Hepatocyte (in vitro differentiated cells): ENCODE measurements at regions not wholly inside any gene's neighbourhood (a gene's known extent, or its start where the extent isn't known, plus 50 kb on each side); places are given as distances from the start of the nearest gene placed in this dataset.

Experiments used
- DNase-seq: peaks from one replicate; pipeline ENCODE4 v3.0.0-alpha.2; 2016; ENCODE audit warnings: low spot score
- H2AFZ ChIP-seq: fragments of 200-600 bp; sonication (generic); 2 replicates; pipeline ENCODE4 v1.6.0; 2016; ENCODE audit warnings: antibody characterized with exemption, mild to moderate bottlenecking
- H3K27ac ChIP-seq: fragments of 200-600 bp; sonication (generic); 2 replicates; pipeline ENCODE4 v1.5.1; 2016; ENCODE audit warnings: mild to moderate bottlenecking
- H3K27me3 ChIP-seq: fragments of 200-600 bp; sonication (generic); 2 replicates; pipeline ENCODE4 v1.6.1; 2016
- H3K36me3 ChIP-seq: fragments of 200-600 bp; sonication (generic); replicated peaks from 2 replicates; pipeline ENCODE4 v1.5.1; 2016; ENCODE audit warnings: low read depth; ENCODE audit not compliant: insufficient read depth
- H3K4me1 ChIP-seq: fragments of 200-600 bp; sonication (generic); 2 replicates; pipeline ENCODE4 v1.5.1; 2016; ENCODE audit warnings: mild to moderate bottlenecking, moderate library complexity; ENCODE audit not compliant: insufficient read depth
- H3K4me2 ChIP-seq: fragments of 200-600 bp; sonication (generic); 2 replicates; pipeline ENCODE4 v1.6.0; 2016
- H3K4me3 ChIP-seq: fragments of 200-600 bp; sonication (generic); 2 replicates; pipeline ENCODE4 v1.5.1; 2016; ENCODE audit warnings: mild to moderate bottlenecking
- H3K79me2 ChIP-seq: fragments of 200-600 bp; sonication (generic); 2 replicates; pipeline ENCODE4 v1.6.0; 2017; ENCODE audit warnings: mild to moderate bottlenecking
- H3K9me2 ChIP-seq: fragments of 200-600 bp; sonication (generic); replicated peaks from 2 replicates; pipeline ENCODE4 v1.6.0; 2017; ENCODE audit warnings: mild to moderate bottlenecking; ENCODE audit not compliant: insufficient read depth
- H3K9me3 ChIP-seq: fragments of 200-600 bp; sonication (generic); 2 replicates; pipeline ENCODE4 v1.5.1; 2016; ENCODE audit warnings: low read depth, mild to moderate bottlenecking
- H4K20me1 ChIP-seq: fragments of 200-600 bp; sonication (generic); 2 replicates; pipeline ENCODE4 v1.6.0; 2016; ENCODE audit warnings: mild to moderate bottlenecking; ENCODE audit not compliant: insufficient read depth, poor library complexity, severe bottlenecking
- EZH2 ChIP-seq: fragments of 200-600 bp; sonication (generic); IDR thresholded peaks from 2 replicates; pipeline ENCODE4 v1.6.1; 2016; ENCODE audit warnings: antibody characterized with exemption, mild to moderate bottlenecking, borderline replicate concordance
- EZH2phosphoT487 ChIP-seq: fragments of 200-600 bp; sonication (generic); IDR thresholded peaks from one replicate; pipeline ENCODE4 v1.6.1; 2018; ENCODE audit warnings: antibody characterized with exemption, mild to moderate bottlenecking, low read depth, moderate library complexity; ENCODE audit not compliant: unreplicated experiment, severe bottlenecking
- WGBS: methylation state at CpG from one replicate; pipeline ENCODE4 v1.1.6; 2016; ENCODE audit warnings: low lambda C conversion rate; ENCODE audit errors: missing lambda C conversion rate; 5-methylcytosine and 5-hydroxymethylcytosine counted together
- TF ChIP-seq, protein P1 (sequence below): fragments of 200-600 bp; sonication (generic); IDR thresholded peaks from 2 replicates; pipeline ENCODE4 v1.5.1; 2016; ENCODE audit warnings: antibody characterized with exemption, mild to moderate bottlenecking; ENCODE audit not compliant: poor library complexity

DNA sequence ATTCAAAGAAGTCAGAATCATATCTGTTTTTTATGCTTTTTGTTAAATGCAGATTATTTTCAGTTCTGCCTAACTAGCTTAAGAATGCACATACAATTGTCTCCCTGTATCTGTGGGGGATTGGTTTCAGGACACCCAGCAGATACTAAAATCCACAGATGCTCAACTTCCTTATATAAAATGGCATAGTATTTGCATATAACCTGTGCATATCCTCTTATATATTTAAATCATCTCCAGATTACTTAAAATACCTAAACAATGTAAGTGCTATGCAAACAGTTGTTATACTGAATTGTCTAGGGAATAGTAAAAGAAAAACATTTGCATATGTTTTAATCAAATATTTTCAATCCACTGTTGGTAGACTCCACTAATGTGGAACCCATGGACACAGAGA is 279.4 kb downstream of the TMA16 start:
- H4K20me1 ChIP-seq, result no peaks in the 10 kb centered on the region
- no peaks in the 10 kb centered on the region for H3K79me2 ChIP-seq
- H3K9me2 ChIP-seq, result no peaks in the 10 kb centered on the region
- no peaks in the 10 kb centered on the region for H3K4me1 ChIP-seq
- no peaks in the 10 kb centered on the region for H3K36me3 ChIP-seq
- no peak overlapping the region for H3K27ac ChIP-seq
- no peaks in the 10 kb centered on the region for H3K9me3 ChIP-seq
- no peak overlapping the region for H2AFZ ChIP-seq
- TF ChIP-seq EZH2phosphoT487, result no peak
- TF ChIP-seq, protein P1, sequence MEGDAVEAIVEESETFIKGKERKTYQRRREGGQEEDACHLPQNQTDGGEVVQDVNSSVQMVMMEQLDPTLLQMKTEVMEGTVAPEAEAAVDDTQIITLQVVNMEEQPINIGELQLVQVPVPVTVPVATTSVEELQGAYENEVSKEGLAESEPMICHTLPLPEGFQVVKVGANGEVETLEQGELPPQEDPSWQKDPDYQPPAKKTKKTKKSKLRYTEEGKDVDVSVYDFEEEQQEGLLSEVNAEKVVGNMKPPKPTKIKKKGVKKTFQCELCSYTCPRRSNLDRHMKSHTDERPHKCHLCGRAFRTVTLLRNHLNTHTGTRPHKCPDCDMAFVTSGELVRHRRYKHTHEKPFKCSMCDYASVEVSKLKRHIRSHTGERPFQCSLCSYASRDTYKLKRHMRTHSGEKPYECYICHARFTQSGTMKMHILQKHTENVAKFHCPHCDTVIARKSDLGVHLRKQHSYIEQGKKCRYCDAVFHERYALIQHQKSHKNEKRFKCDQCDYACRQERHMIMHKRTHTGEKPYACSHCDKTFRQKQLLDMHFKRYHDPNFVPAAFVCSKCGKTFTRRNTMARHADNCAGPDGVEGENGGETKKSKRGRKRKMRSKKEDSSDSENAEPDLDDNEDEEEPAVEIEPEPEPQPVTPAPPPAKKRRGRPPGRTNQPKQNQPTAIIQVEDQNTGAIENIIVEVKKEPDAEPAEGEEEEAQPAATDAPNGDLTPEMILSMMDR, result no peak
- TF ChIP-seq EZH2, result no peak
- H3K4me2 ChIP-seq, result no peak overlapping the region
- H3K27me3 ChIP-seq, result no peaks in the 10 kb centered on the region
- no peak overlapping the region for H3K4me3 ChIP-seq
- no peak for DNase-seq

DNA sequence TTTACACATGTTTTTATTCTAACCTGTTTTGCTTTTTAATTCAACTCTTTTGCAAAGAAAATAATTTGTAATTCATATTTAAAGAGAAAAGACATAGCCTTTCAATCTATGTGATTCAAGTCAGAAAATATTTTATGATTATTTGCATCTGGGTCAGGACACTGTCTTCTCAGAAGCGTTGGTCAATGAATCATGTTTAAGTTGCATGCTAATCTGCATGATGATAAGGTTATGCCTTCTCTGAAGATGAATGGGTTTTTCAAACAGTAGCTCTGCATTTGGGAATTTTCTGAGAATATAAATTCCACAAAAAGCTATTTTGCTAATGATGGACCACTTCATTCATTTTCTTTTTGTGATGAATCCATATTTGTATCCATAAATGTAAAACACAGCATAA is 282.5 kb downstream of the TMA16 start:
- no peaks in the 10 kb centered on the region for H4K20me1 ChIP-seq
- no peak overlapping the region for H3K4me3 ChIP-seq
- no peak overlapping the region for H3K27ac ChIP-seq
- no peaks in the 10 kb centered on the region for H3K4me1 ChIP-seq
- no peak for DNase-seq
- H2AFZ ChIP-seq, result no peak overlapping the region
- H3K79me2 ChIP-seq, result no peaks in the 10 kb centered on the region
- TF ChIP-seq, protein P1, result no peak
- TF ChIP-seq EZH2 (no peak), EZH2phosphoT487 (no peak)
- H3K9me2 ChIP-seq, result no peaks in the 10 kb centered on the region
- no peaks in the 10 kb centered on the region for H3K36me3 ChIP-seq
- no peaks in the 10 kb centered on the region for H3K9me3 ChIP-seq
- WGBS, result 66% methylated on average over 1 of the region's 1 CpG
- H3K4me2 ChIP-seq, result no peak overlapping the region
- H3K27me3 ChIP-seq, result no peaks in the 10 kb centered on the region

DNA sequence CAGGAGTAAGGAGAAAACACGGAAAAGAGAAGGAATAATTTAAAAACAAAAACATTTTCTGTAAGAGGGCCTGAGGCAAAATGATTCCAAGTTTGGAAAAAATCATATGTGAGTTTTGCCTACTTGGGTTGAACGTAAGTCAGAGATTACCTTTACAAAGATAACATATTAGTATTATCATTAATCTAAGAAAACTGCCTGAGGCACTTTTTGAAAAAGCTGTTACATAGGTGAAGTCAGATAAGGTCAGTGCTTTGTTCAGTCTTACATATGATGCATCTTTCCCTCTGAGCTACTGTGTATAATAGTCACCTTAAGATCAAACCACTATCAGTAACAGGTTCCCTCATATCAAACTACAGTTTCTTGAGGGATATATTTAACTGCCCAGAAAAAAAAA is 287.2 kb downstream of the TMA16 start:
- no peak for DNase-seq
- H3K27me3 ChIP-seq, result no peaks in the 10 kb centered on the region
- H3K4me1 ChIP-seq, result no peaks in the 10 kb centered on the region
- no peak overlapping the region for H3K27ac ChIP-seq
- H3K4me3 ChIP-seq, result no peak overlapping the region
- H3K36me3 ChIP-seq, result no peaks in the 10 kb centered on the region
- no peaks in the 10 kb centered on the region for H4K20me1 ChIP-seq
- TF ChIP-seq, protein P1, result no peak
- TF ChIP-seq EZH2 (no peak), EZH2phosphoT487 (no peak)
- WGBS, result 72% methylated on average over 2 of the region's 2 CpGs
- H2AFZ ChIP-seq, result no peak overlapping the region
- H3K4me2 ChIP-seq, result no peak overlapping the region
- H3K9me3 ChIP-seq, result no peaks in the 10 kb centered on the region
- H3K79me2 ChIP-seq, result no peaks in the 10 kb centered on the region
- no peaks in the 10 kb centered on the region for H3K9me2 ChIP-seq

DNA sequence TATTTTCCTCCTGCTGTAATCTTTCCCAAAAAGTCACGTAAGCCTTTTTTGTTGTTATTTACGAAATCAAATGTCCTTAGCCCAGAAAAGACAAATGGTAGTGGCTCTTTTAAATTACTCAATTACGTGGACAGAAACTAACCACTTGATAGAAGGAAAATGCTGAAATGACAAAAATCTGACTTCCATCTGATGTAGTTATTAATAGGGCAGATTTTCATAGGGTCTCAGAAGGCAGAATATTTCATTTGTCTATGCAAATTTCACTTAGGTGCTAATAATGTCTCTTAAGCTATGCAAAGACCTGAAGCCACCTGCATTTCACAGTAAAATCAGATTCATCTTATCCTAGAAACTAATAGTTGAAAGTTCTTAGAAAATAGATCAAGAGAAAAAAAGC is 295.7 kb downstream of the TMA16 start:
- 96% methylated on average over 3 of the region's 3 CpGs for WGBS
- H3K9me3 ChIP-seq, result no peaks in the 10 kb centered on the region

More for the DNA sequence above, 295.7 kb downstream of the TMA16 start:
- Histone ChIP-seq H3K4me1 (no peaks in the 10 kb centered on the region), H3K9me2 (no peaks in the 10 kb centered on the region), H3K79me2 (no peaks in the 10 kb centered on the region), H3K4me3 (no peak overlapping the region), H3K27ac (no peak overlapping the region), H3K36me3 (no peaks in the 10 kb centered on the region), H4K20me1 (no peaks in the 10 kb centered on the region), H3K27me3 (no peaks in the 10 kb centered on the region), H3K4me2 (no peak overlapping the region), H2AFZ (no peak overlapping the region)
- TF ChIP-seq, protein P1, result no peak
- TF ChIP-seq EZH2phosphoT487 (no peak), EZH2 (no peak)
- no peak for DNase-seq
